ENCODE measurements at regions not wholly inside any gene's neighbourhood (a gene's known extent, or its start where the extent isn't known, plus 50 kb on each side); places are given as distances from the start of the nearest gene placed in this dataset.

DNA sequence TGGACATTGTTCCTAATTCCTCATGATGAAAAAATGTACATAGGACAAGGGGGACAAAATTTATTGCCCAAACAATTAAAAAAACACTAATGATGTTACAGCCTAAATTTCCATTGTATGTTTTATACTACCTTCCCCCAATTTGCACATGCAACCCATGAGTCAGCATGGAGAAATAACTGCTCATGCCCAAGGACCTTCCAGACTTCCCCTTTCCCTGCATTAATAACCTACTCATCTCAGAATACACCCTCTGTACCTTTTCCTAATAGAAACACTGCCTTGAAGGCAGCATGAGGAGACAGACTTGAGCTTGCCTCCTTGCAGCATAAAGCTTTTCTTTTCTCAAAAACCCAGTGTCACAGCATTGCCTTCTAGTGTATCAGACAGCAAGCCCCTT is 2402.8 kb downstream of the TP53TG3F start:
- TF ChIP-seq, protein P1, sequence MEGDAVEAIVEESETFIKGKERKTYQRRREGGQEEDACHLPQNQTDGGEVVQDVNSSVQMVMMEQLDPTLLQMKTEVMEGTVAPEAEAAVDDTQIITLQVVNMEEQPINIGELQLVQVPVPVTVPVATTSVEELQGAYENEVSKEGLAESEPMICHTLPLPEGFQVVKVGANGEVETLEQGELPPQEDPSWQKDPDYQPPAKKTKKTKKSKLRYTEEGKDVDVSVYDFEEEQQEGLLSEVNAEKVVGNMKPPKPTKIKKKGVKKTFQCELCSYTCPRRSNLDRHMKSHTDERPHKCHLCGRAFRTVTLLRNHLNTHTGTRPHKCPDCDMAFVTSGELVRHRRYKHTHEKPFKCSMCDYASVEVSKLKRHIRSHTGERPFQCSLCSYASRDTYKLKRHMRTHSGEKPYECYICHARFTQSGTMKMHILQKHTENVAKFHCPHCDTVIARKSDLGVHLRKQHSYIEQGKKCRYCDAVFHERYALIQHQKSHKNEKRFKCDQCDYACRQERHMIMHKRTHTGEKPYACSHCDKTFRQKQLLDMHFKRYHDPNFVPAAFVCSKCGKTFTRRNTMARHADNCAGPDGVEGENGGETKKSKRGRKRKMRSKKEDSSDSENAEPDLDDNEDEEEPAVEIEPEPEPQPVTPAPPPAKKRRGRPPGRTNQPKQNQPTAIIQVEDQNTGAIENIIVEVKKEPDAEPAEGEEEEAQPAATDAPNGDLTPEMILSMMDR (IDR thresholded peaks at IDR 0.05; ENCODE audit: low read length) = no peak
- TF ChIP-seq EZH2 (IDR thresholded peaks at IDR 0.05; ENCODE audit: borderline replicate concordance, low read length) = no peak

All from OCI-LY1 (cell line).